ENCODE measurements at regions not wholly inside any gene's neighbourhood (a gene's known extent, or its start where the extent isn't known, plus 50 kb on each side); places are given as distances from the start of the nearest gene placed in this dataset.

- TF ChIP-seq POLR2A (IDR thresholded peaks at IDR 0.05; ENCODE audit: low read length) (no peak), GATA1 (IDR thresholded peaks at IDR 0.05; ENCODE audit: low read depth, low read length) (no peak)
Measured at GRCh38 chr19:31500197-31500830, 151.1 kb upstream of the TSHZ3 start.
